ENCODE measurements at regions not wholly inside any gene's neighbourhood (a gene's known extent, or its start where the extent isn't known, plus 50 kb on each side); places are given as distances from the start of the nearest gene placed in this dataset.

GRCh38 chr4:43380093-43380492 lies 487.6 kb downstream of the GRXCR1 start:
- H3K4me3 Mint-ChIP-seq, result no peak overlapping the region
- no peak for DNase-seq (ENCODE audit: extremely low spot score, unreplicated experiment)
- no peak overlapping the region for H3K27ac Mint-ChIP-seq
- no peaks in the 10 kb centered on the region for H3K9me3 Mint-ChIP-seq
- no peaks in the 10 kb centered on the region for H3K27me3 Mint-ChIP-seq
- H3K36me3 Mint-ChIP-seq, result no peaks in the 10 kb centered on the region
- TF ChIP-seq CTCF (conservative IDR thresholded peaks at IDR 0.05), result no peak
- no peaks in the 10 kb centered on the region for H3K4me1 Mint-ChIP-seq (ENCODE audit: unreplicated experiment)

GRCh38 chr4:43391069-43391468 lies 498.6 kb downstream of the GRXCR1 start:
- Mint-ChIP-seq H3K4me1 (ENCODE audit: unreplicated experiment) (no peaks in the 10 kb centered on the region), H3K27ac (no peak overlapping the region), H3K4me3 (no peak overlapping the region)

GRCh38 chr4:43394976-43395375 lies 502.5 kb downstream of the GRXCR1 start:
- no peaks in the 10 kb centered on the region for H3K9me3 Mint-ChIP-seq
- DNase-seq (ENCODE audit: extremely low spot score, unreplicated experiment), result no peak
- no peak overlapping the region for H3K4me3 Mint-ChIP-seq
- no peak overlapping the region for H3K27ac Mint-ChIP-seq
- H3K36me3 Mint-ChIP-seq, result no peaks in the 10 kb centered on the region
- H3K4me1 Mint-ChIP-seq (ENCODE audit: unreplicated experiment), result no peaks in the 10 kb centered on the region
- no peaks in the 10 kb centered on the region for H3K27me3 Mint-ChIP-seq
- no peak for TF ChIP-seq CTCF (conservative IDR thresholded peaks at IDR 0.05)

More at GRCh38 chr4:43391069-43391468, 498.6 kb downstream of the GRXCR1 start:
- Mint-ChIP-seq H3K27me3 (no peaks in the 10 kb centered on the region), H3K36me3 (no peaks in the 10 kb centered on the region), H3K9me3 (no peaks in the 10 kb centered on the region)
- DNase-seq (ENCODE audit: extremely low spot score, unreplicated experiment), result no peak
- no peak for TF ChIP-seq CTCF (conservative IDR thresholded peaks at IDR 0.05)

- Mint-ChIP-seq H3K9me3 (no peaks in the 10 kb centered on the region), H3K4me1 (ENCODE audit: unreplicated experiment) (no peaks in the 10 kb centered on the region), H3K36me3 (no peaks in the 10 kb centered on the region), H3K4me3 (no peak overlapping the region), H3K27me3 (no peaks in the 10 kb centered on the region), H3K27ac (no peak overlapping the region)
- no peak for DNase-seq (ENCODE audit: extremely low spot score, unreplicated experiment)
- TF ChIP-seq CTCF (conservative IDR thresholded peaks at IDR 0.05), result no peak
Measured at GRCh38 chr4:43399726-43400125, 507.2 kb downstream of the GRXCR1 start.

GRCh38 chr4:43402393-43402792 lies 509.9 kb downstream of the GRXCR1 start:
- Mint-ChIP-seq H3K4me1 (ENCODE audit: unreplicated experiment) (no peaks in the 10 kb centered on the region), H3K36me3 (no peaks in the 10 kb centered on the region), H3K9me3 (no peaks in the 10 kb centered on the region), H3K4me3 (no peak overlapping the region), H3K27ac (no peak overlapping the region), H3K27me3 (no peaks in the 10 kb centered on the region)
- DNase-seq (ENCODE audit: extremely low spot score, unreplicated experiment), result no peak
- TF ChIP-seq CTCF (conservative IDR thresholded peaks at IDR 0.05), result no peak

- H3K27ac Mint-ChIP-seq, result no peak overlapping the region
- no peak for TF ChIP-seq CTCF (conservative IDR thresholded peaks at IDR 0.05)
- no peaks in the 10 kb centered on the region for H3K27me3 Mint-ChIP-seq
- H3K9me3 Mint-ChIP-seq, result no peaks in the 10 kb centered on the region
- no peaks in the 10 kb centered on the region for H3K4me1 Mint-ChIP-seq (ENCODE audit: unreplicated experiment)
- H3K36me3 Mint-ChIP-seq, result no peaks in the 10 kb centered on the region
- H3K4me3 Mint-ChIP-seq, result no peak overlapping the region
- DNase-seq (ENCODE audit: extremely low spot score, unreplicated experiment), result no peak
Measured at GRCh38 chr4:43410636-43411035, 518.1 kb downstream of the GRXCR1 start.
